ENCODE measurements at regions not wholly inside any gene's neighbourhood (a gene's known extent, or its start where the extent isn't known, plus 50 kb on each side); places are given as distances from the start of the nearest gene placed in this dataset.

- no peaks in the 10 kb centered on the region for H3K4me1 Mint-ChIP-seq (ENCODE audit: low read depth)
- H3K27me3 Mint-ChIP-seq (ENCODE audit: low read depth) = no peaks in the 10 kb centered on the region
- DNase-seq (no peak), ATAC-seq (no peak)
- no peaks in the 10 kb centered on the region for H3K36me3 Mint-ChIP-seq (ENCODE audit: low read depth)
- no peak overlapping the region for H3K27ac Mint-ChIP-seq
- peaks cover 7% of the 10 kb centered on the region for H3K9me3 Mint-ChIP-seq (ENCODE audit: insufficient read depth)
- H3K4me3 Mint-ChIP-seq = no peak overlapping the region
- ChIA-PET POLR2A (no interaction called here), CTCF (no interaction called here)
Measured at GRCh38 chr18:39199231-39199855, 1633.7 kb upstream of the CELF4 start.

- ChIA-PET POLR2A (no interaction called here), CTCF (no interaction called here)
- no peak for ATAC-seq
- DNase-seq = no peak
- Mint-ChIP-seq H3K27me3 (ENCODE audit: low read depth) (no peaks in the 10 kb centered on the region), H3K27ac (no peak overlapping the region), H3K9me3 (ENCODE audit: insufficient read depth) (peaks cover 7% of the 10 kb centered on the region), H3K4me1 (ENCODE audit: low read depth) (no peaks in the 10 kb centered on the region), H3K4me3 (no peak overlapping the region), H3K36me3 (ENCODE audit: low read depth) (no peaks in the 10 kb centered on the region)
Measured at GRCh38 chr18:39198376-39198775, 1632.8 kb upstream of the CELF4 start.

GRCh38 chr18:39191931-39192330 lies 1626.3 kb upstream of the CELF4 start:
- ChIA-PET POLR2A (no interaction called here), CTCF (no interaction called here)
- no peaks in the 10 kb centered on the region for H3K27me3 Mint-ChIP-seq (ENCODE audit: low read depth)
- no peak for ATAC-seq
- H3K4me1 Mint-ChIP-seq (ENCODE audit: low read depth) = no peaks in the 10 kb centered on the region
- no peak for DNase-seq
- H3K9me3 Mint-ChIP-seq (ENCODE audit: insufficient read depth) = no peaks in the 10 kb centered on the region
- no peak overlapping the region for H3K4me3 Mint-ChIP-seq
- H3K27ac Mint-ChIP-seq = no peak overlapping the region
- no peaks in the 10 kb centered on the region for H3K36me3 Mint-ChIP-seq (ENCODE audit: low read depth)

DNA sequence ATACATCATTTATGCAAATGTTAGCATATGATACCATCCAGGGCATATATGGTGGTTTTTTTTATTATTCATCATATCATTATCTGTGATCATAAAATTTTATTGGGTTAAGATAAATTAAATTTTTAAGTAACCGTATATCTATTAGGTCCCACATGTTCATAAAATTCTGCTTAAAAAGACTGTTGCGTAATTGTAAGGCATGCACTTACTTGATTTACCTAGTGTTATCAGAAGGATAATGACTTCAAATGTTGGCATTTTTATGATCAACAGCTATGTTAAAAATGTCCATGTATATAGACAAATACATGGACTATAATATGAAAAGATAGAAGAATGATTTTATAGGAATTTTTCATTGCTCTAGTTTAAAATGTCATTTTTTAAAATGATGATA lies 1625.5 kb upstream of the CELF4 start:
- POLR2A ChIA-PET = no interaction called here
- H3K27ac Mint-ChIP-seq = no peak overlapping the region

GRCh38 chr18:39190508-39190907 lies 1624.9 kb upstream of the CELF4 start:
- ATAC-seq (no peak), DNase-seq (no peak)
- Mint-ChIP-seq H3K27me3 (ENCODE audit: low read depth) (no peaks in the 10 kb centered on the region), H3K9me3 (ENCODE audit: insufficient read depth) (no peaks in the 10 kb centered on the region), H3K36me3 (ENCODE audit: low read depth) (no peaks in the 10 kb centered on the region), H3K27ac (no peak overlapping the region), H3K4me3 (no peak overlapping the region), H3K4me1 (ENCODE audit: low read depth) (no peaks in the 10 kb centered on the region)
- POLR2A ChIA-PET = no interaction called here
- CTCF ChIA-PET = no interaction called here

More for the DNA sequence above, 1625.5 kb upstream of the CELF4 start:
- ATAC-seq = no peak
- no peaks in the 10 kb centered on the region for H3K27me3 Mint-ChIP-seq (ENCODE audit: low read depth)
- H3K4me3 Mint-ChIP-seq = no peak overlapping the region
- no peak for DNase-seq
- H3K4me1 Mint-ChIP-seq (ENCODE audit: low read depth) = no peaks in the 10 kb centered on the region
- no peaks in the 10 kb centered on the region for H3K36me3 Mint-ChIP-seq (ENCODE audit: low read depth)
- no peaks in the 10 kb centered on the region for H3K9me3 Mint-ChIP-seq (ENCODE audit: insufficient read depth)
- CTCF ChIA-PET = no interaction called here

DNA sequence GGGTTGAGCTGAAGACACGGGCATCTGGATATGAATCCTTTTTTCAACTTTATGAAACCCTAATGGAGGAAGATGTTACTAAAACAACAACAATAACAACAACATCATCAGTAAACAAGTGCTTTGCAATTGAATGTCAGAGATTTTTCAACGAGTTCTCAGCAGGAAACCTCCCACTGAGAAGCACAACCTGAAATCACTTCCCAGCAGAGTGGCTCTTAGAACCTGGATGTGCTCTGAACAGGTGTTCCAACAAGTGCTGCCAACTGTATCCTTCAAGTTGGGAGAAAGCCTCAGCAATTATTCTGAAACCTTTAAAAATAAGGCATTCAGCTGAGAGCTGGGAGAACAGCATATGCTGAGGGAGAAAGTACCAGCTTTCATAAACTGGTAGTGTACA lies 1622.7 kb upstream of the CELF4 start:
- Mint-ChIP-seq H3K27ac (no peak overlapping the region), H3K9me3 (ENCODE audit: insufficient read depth) (no peaks in the 10 kb centered on the region), H3K4me1 (ENCODE audit: low read depth) (no peaks in the 10 kb centered on the region), H3K27me3 (ENCODE audit: low read depth) (no peaks in the 10 kb centered on the region), H3K36me3 (ENCODE audit: low read depth) (no peaks in the 10 kb centered on the region), H3K4me3 (no peak overlapping the region)
- POLR2A ChIA-PET = no interaction called here
- ATAC-seq (no peak), DNase-seq (no peak)
- CTCF ChIA-PET = no interaction called here

DNA sequence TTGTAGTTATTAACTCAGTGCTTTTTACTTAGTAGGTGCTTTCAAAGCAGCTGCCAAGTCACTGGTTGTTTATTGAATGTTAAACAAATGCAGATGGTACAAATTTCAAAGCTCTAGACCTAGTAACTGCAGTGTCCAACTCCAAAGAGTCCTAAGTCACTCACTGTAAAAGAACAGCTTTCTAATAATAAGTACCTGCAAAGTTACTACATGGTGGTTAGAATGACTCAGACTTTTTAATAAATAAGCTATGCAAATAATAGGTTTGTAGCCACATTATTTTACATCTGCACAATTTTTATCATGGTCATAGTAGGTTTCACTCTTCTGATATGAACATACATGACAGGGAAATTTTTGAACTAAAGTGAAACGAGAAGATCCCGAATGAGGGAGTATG lies 1620.4 kb upstream of the CELF4 start:
- H3K4me1 Mint-ChIP-seq (ENCODE audit: low read depth) = no peaks in the 10 kb centered on the region
- H3K27me3 Mint-ChIP-seq (ENCODE audit: low read depth) = no peaks in the 10 kb centered on the region
- DNase-seq (no peak), ATAC-seq (no peak)
- H3K27ac Mint-ChIP-seq = no peak overlapping the region
- H3K36me3 Mint-ChIP-seq (ENCODE audit: low read depth) = no peaks in the 10 kb centered on the region
- H3K4me3 Mint-ChIP-seq = no peak overlapping the region
- ChIA-PET CTCF (no interaction called here), POLR2A (no interaction called here)
- H3K9me3 Mint-ChIP-seq (ENCODE audit: insufficient read depth) = no peaks in the 10 kb centered on the region

DNA sequence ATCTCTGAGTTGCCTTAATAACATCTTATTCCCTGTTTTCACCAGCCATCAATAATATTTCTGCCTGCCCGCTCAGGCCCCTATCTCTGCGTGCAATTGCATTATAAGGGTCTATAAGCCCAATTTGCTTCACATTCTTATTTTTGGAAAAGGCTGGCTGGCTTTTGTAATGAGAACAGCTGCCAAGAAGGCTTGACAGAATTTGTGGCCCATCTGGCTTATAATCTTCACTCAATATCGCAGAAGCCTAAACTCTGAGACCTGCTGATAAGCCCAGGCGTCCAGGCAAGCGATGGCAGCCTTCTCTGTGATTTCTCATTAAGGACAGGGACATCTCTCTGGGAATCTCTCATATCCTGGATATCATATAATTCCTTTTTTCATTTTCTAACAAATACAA lies 1618.6 kb upstream of the CELF4 start:
- Mint-ChIP-seq H3K4me1 (ENCODE audit: low read depth) (no peaks in the 10 kb centered on the region), H3K36me3 (ENCODE audit: low read depth) (no peaks in the 10 kb centered on the region), H3K9me3 (ENCODE audit: insufficient read depth) (no peaks in the 10 kb centered on the region), H3K27me3 (ENCODE audit: low read depth) (no peaks in the 10 kb centered on the region), H3K27ac (no peak overlapping the region), H3K4me3 (no peak overlapping the region)
- POLR2A ChIA-PET = no interaction called here
- no peak for ATAC-seq
- no peak for DNase-seq
- CTCF ChIA-PET = interaction anchor here (1.1 kb wide), 1 partner anchor 20 kb away, joined by 3 read pairs; no protein-coding TSS in a partner anchor

- ChIA-PET POLR2A (no interaction called here), CTCF (no interaction called here)
- ATAC-seq (no peak), DNase-seq (no peak)
- H3K4me1 Mint-ChIP-seq (ENCODE audit: low read depth) = no peaks in the 10 kb centered on the region
- no peak overlapping the region for H3K27ac Mint-ChIP-seq
- H3K4me3 Mint-ChIP-seq = no peak overlapping the region
- peaks cover 4% of the 10 kb centered on the region for H3K9me3 Mint-ChIP-seq (ENCODE audit: insufficient read depth)
- no peaks in the 10 kb centered on the region for H3K27me3 Mint-ChIP-seq (ENCODE audit: low read depth)
- no peaks in the 10 kb centered on the region for H3K36me3 Mint-ChIP-seq (ENCODE audit: low read depth)
Measured at GRCh38 chr18:39178166-39178565, 1612.6 kb upstream of the CELF4 start.

DNA sequence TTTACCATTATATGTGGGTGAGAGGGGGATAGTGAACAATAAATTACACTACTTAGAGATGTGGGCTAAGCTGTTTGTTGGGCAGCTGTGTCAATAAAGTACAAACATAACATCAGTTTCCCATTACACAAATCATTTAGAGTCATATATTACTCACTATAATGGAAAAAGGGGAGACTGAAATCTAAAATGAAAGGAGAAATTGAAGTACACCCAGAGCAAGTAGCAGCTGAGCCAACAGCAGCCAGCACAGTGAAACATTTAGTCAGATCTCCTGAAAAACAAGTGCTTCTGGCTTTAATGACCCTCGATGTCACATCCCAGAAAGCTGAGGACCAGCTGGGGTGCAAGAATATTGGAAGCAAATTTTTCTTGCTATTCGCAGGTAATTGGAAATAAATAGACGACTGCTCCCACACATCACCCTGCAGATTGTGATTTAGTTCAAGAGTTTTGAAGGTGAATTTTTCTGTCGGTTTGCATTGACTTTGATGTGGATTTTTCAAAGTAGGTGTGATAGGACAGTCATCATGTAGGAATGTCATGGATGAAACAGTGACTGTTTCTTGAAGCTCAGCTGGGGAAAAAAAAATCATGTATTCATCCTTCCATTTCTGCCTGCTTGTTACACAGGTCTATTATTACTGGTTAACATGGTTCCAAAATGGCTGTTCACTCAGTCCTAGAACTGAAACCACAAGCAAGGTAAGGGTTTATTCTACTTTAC lies 1607.3 kb upstream of the CELF4 start:
- POLR2A ChIA-PET = no interaction called here
- H3K4me3 Mint-ChIP-seq = no peak overlapping the region
- H3K36me3 Mint-ChIP-seq (ENCODE audit: low read depth) = no peaks in the 10 kb centered on the region
- no peaks in the 10 kb centered on the region for H3K4me1 Mint-ChIP-seq (ENCODE audit: low read depth)
- ATAC-seq = no peak
- H3K27me3 Mint-ChIP-seq (ENCODE audit: low read depth) = no peaks in the 10 kb centered on the region
- CTCF ChIA-PET = no interaction called here
- H3K27ac Mint-ChIP-seq = no peak overlapping the region
- DNase-seq = no peak
- peaks cover 4% of the 10 kb centered on the region for H3K9me3 Mint-ChIP-seq (ENCODE audit: insufficient read depth)

DNA sequence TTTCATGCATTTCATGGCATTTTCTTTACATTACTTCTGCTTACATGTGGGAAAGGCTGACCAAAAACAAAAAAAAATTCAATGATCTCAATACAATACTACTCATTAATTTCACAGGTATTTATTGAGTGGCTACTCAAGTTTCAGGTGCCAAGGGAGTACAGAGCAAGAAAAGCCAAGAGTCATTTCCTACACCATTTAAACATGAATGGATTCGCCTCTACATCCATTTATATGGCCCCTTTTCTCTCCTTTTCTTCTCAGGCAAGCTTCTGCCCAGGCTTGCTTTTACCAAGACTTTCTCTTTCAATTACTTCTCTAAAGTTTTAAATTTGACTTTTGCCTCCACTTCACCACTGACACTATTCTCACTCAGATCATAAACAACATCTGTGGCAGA lies 1603.1 kb upstream of the CELF4 start:
- Mint-ChIP-seq H3K36me3 (ENCODE audit: low read depth) (no peaks in the 10 kb centered on the region), H3K27ac (no peak overlapping the region), H3K27me3 (ENCODE audit: low read depth) (no peaks in the 10 kb centered on the region), H3K4me3 (no peak overlapping the region), H3K9me3 (ENCODE audit: insufficient read depth) (no peaks in the 10 kb centered on the region), H3K4me1 (ENCODE audit: low read depth) (no peaks in the 10 kb centered on the region)
- ChIA-PET CTCF (no interaction called here), POLR2A (no interaction called here)
- ATAC-seq (no peak), DNase-seq (no peak)

- Mint-ChIP-seq H3K27me3 (ENCODE audit: low read depth) (no peaks in the 10 kb centered on the region), H3K4me3 (no peak overlapping the region), H3K36me3 (ENCODE audit: low read depth) (no peaks in the 10 kb centered on the region), H3K9me3 (ENCODE audit: insufficient read depth) (no peaks in the 10 kb centered on the region), H3K27ac (no peak overlapping the region), H3K4me1 (ENCODE audit: low read depth) (no peaks in the 10 kb centered on the region)
- ATAC-seq (no peak), DNase-seq (no peak)
- POLR2A ChIA-PET = no interaction called here
- CTCF ChIA-PET = no interaction called here
Measured at GRCh38 chr18:39167990-39168389, 1602.4 kb upstream of the CELF4 start.

DNA sequence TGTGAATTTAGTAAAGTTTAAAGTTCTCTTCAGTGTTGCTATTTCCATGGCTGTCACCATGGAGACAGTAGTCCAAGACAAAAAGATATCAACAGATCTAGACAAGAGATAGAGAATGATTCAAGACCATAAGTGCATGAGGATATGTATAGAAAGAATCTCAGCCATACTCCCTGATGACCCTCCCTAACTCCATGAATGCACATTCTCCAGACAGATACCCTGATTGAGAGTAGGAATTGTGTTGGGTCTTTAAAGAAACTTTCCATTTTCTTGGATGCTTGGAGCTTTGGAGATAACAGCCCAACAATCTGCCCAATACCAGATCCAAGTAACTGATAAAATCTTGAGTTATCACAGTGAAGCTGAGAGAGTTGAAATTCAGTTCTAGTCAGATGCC lies 1601.2 kb upstream of the CELF4 start:
- ATAC-seq (no peak), DNase-seq (no peak)
- Mint-ChIP-seq H3K4me1 (ENCODE audit: low read depth) (no peaks in the 10 kb centered on the region), H3K36me3 (ENCODE audit: low read depth) (no peaks in the 10 kb centered on the region), H3K9me3 (ENCODE audit: insufficient read depth) (no peaks in the 10 kb centered on the region), H3K27ac (no peak overlapping the region), H3K4me3 (no peak overlapping the region), H3K27me3 (ENCODE audit: low read depth) (no peaks in the 10 kb centered on the region)
- CTCF ChIA-PET = no interaction called here
- POLR2A ChIA-PET = no interaction called here
